Progenitor cell of endocrine pancreas (in vitro differentiated cells): ENCODE measurements at regions not wholly inside any gene's neighbourhood (a gene's known extent, or its start where the extent isn't known, plus 50 kb on each side); places are given as distances from the start of the nearest gene placed in this dataset.

Experiments used
- DNase-seq: peaks from one replicate; pipeline ENCODE4 v3.0.0; 2021; ENCODE audit warnings: low spot score; ENCODE audit not compliant: unreplicated experiment
- H3K27ac Mint-ChIP-seq: 2 replicates; pipeline ENCODE4 v1.8.0; 2021; ENCODE audit warnings: mild to moderate bottlenecking, moderate library complexity, mixed read lengths
- H3K27me3 Mint-ChIP-seq: 2 replicates; pipeline ENCODE4 v1.8.0; 2021; ENCODE audit warnings: mixed read lengths
- H3K36me3 Mint-ChIP-seq: 2 replicates; pipeline ENCODE4 v1.8.0; 2022; ENCODE audit warnings: mixed read lengths; ENCODE audit not compliant: insufficient read depth
- H3K4me1 Mint-ChIP-seq: 2 replicates; pipeline ENCODE4 v1.8.0; 2021; ENCODE audit warnings: low read depth, mixed read lengths
- H3K4me3 Mint-ChIP-seq: 2 replicates; pipeline ENCODE4 v1.8.0; 2021; ENCODE audit warnings: low read depth, mild to moderate bottlenecking, moderate library complexity, mixed read lengths
- H3K9me3 Mint-ChIP-seq: 2 replicates; pipeline ENCODE4 v1.8.0; 2021; ENCODE audit warnings: low read depth, mixed read lengths
- CTCF ChIP-seq: fragments of 200-600 bp; sonication (generic); IDR thresholded peaks from one replicate; pipeline ENCODE4 v1.5.0; 2021; ENCODE audit warnings: antibody characterized with exemption, mild to moderate bottlenecking; ENCODE audit not compliant: unreplicated experiment

DNA sequence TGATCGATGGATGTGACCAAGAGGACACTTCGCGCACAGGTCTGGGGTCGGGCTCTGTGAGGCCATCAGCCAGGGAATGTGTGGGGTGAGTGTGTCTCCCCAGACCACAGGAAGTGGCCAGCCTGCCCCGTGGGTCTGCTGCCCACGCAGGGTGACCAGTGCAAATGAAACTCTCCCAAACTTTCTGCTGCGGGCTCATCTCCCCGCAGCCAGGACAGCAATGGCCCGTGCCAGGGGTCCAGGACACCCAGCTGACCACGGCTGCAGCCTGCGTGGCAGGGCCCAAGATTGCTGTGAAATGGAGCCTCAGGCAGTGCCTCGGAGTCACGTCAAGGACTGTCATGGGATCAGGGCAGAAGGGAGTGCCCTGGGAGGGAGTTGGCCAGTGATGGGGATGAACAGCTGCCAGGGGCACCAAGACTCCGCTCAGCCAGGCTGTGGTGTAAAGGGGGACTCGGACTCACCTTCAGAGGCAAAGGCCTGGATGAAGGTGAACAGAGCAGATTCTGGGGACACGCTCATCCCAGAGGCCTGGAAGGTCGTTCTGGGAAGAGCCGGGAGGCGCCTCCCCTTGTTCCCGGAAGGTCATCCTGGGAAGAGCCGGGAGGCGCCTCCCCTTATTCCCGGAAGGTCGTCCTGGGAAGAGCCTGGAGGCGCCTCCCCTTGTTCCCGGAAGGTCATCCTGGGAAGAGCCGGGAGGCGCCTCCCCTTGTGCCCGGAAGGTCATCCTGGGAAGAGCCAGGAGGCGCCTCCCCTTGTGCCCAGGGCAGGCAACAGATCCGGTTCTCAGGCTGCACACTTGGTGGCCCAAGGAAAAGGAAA, 252.6 kb downstream of the BRD1 start:
- DNase-seq: no peak
- H3K9me3 Mint-ChIP-seq: no peaks in the 10 kb centered on the region
- H3K36me3 Mint-ChIP-seq: no peaks in the 10 kb centered on the region
- no peak for TF ChIP-seq CTCF
- H3K27ac Mint-ChIP-seq: no peak overlapping the region
- H3K4me3 Mint-ChIP-seq: no peak overlapping the region
- no peaks in the 10 kb centered on the region for H3K4me1 Mint-ChIP-seq
- no peaks in the 10 kb centered on the region for H3K27me3 Mint-ChIP-seq

DNA sequence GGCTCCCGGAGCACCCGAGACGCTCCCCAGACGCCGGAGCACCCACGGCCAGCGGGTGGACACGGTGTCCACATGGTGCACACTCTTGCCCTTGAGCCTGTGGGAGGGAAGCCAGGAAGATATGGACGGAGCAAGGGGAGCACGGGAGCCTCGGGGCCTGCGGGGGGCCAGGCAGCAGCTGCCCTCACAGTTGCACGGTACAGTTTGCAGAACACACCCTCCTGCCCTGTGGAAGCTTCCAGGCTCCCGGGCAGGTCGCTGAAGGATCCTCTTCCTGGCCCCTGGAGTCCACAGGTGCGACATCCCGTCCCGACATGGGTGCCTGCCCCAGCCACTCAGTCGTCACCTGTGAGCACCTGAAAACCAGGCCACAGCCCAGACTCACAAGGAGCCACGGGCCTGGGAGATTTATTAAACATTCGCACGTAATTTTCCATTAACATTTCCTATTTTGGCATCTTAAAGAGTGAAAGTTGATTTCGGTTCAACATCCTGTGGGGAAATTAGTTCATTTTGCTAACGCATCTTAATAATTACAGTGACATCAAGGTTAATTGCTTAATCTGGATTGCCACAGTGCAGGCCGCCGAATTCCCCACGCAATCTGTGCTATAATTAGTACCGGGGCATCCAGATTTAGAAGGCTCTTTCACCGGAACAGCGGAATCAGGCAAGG, 253.3 kb downstream of the BRD1 start:
- no peak for TF ChIP-seq CTCF
- no peak overlapping the region for H3K4me3 Mint-ChIP-seq
- DNase-seq: no peak
- H3K27me3 Mint-ChIP-seq: no peaks in the 10 kb centered on the region
- H3K9me3 Mint-ChIP-seq: no peaks in the 10 kb centered on the region
- no peaks in the 10 kb centered on the region for H3K4me1 Mint-ChIP-seq
- no peak overlapping the region for H3K27ac Mint-ChIP-seq
- no peaks in the 10 kb centered on the region for H3K36me3 Mint-ChIP-seq

- DNase-seq: no peak
- Mint-ChIP-seq H3K27me3 (no peaks in the 10 kb centered on the region), H3K4me1 (no peaks in the 10 kb centered on the region), H3K36me3 (no peaks in the 10 kb centered on the region), H3K27ac (no peak overlapping the region), H3K4me3 (no peak overlapping the region), H3K9me3 (no peaks in the 10 kb centered on the region)
- TF ChIP-seq CTCF: no peak
These were observed 254.4 kb downstream of the BRD1 start for GRCh38 chr22:49573109-49573765.

GRCh38 chr22:49571326-49571725, 256.3 kb downstream of the BRD1 start:
- no peak for DNase-seq
- Mint-ChIP-seq H3K9me3 (no peaks in the 10 kb centered on the region), H3K27me3 (no peaks in the 10 kb centered on the region), H3K27ac (no peak overlapping the region), H3K4me3 (no peak overlapping the region), H3K4me1 (no peaks in the 10 kb centered on the region), H3K36me3 (no peaks in the 10 kb centered on the region)
- no peak for TF ChIP-seq CTCF

GRCh38 chr22:49570032-49570848, 257.4 kb downstream of the BRD1 start:
- Mint-ChIP-seq H3K27me3 (no peaks in the 10 kb centered on the region), H3K4me3 (no peak overlapping the region), H3K4me1 (no peaks in the 10 kb centered on the region), H3K36me3 (no peaks in the 10 kb centered on the region), H3K9me3 (no peaks in the 10 kb centered on the region), H3K27ac (no peak overlapping the region)
- no peak for TF ChIP-seq CTCF
- DNase-seq: no peak
